ENCODE measurements at regions not wholly inside any gene's neighbourhood (a gene's known extent, or its start where the extent isn't known, plus 50 kb on each side); places are given as distances from the start of the nearest gene placed in this dataset.

GRCh38 chr5:84885485-84886258 is 501.0 kb upstream of the EDIL3 start:
- TF ChIP-seq CTCF (IDR thresholded peaks at IDR 0.05) (no peak), POLR2A (IDR thresholded peaks at IDR 0.05) (no peak)
